GM21390 (cell line): ENCODE measurements at regions not wholly inside any gene's neighbourhood (a gene's known extent, or its start where the extent isn't known, plus 50 kb on each side); places are given as distances from the start of the nearest gene placed in this dataset.

ENCODE experiments used
- ATAC-seq: cut with Tn5 transposase; IDR thresholded peaks from one replicate; pipeline ENCODE4 v1.9.1; 2021; ENCODE audit not compliant: unreplicated experiment

DNA sequence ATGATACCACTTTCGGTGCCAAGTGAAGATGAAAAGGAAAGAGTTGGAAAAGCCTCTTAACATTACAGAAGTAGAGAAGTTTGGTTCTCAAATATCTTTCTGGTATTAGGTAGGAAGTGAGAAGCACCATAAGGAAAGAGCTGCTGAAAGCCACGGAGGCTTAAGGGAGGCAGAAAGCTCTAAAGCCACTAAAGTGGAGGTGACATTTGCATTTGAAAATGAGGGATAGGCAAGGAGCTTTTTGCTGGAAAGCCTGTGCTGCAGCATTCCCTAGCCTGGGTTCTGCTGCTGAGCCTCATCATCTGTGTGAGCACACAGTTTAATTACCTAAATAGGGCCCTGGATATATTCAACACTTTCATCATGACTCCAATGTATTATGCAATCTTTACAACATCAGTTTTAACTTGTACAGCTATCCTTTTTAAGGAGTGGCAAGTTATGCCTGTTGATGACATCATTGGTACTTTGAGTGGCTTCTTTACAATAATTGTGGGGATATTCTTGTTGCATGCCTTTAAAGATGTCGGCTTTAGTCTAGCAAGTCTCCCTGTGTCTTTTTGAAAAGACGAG, 315.4 kb downstream of the RBM26 start:
- no peak for ATAC-seq

DNA sequence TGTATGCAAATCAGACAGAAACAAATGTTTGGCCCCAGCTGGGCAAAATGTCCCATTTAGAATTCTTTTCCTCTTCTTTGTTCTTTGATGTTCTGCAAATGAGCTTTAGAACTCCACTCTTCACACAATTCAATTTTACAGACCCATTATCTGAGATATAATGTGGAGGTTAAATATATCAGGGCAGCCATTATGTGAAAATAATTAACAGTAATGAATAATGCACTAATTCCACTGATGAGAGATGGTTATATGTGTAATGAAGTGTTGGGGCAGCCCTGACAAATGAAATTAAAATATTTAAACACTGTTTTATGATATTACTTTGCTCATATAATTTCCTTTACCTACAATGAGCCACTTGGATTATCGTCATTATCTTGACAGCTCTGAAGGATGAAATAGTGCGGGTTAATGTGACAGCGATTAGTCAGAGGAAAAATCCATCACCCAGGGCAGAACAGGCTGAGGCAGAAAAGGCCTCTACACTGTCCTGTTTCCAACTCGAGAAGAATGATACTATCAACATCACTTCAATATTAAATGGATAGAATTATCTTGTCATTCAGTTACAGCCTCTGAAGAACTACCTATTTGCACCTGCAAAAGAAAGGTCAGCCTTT, 321.1 kb downstream of the RBM26 start:
- ATAC-seq, result no peak

DNA sequence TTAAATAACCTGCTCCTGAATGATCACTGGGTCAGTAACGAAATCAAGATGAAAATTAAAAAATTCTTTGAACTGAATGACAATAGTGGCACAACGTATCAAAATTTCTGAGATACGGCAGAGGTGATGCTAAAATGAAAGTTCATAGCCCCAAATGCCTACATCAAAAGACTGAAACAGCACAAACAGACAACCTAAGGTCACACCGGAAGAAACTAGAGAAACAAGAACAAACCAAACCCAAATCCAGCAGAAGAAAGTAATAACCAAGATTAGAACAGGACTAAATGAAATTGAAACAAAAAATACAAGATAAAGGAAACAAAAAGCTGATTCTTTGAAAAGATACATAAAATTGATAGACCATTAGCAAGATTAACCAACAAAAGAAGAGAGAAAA, 324.1 kb downstream of the RBM26 start:
- no peak for ATAC-seq

GRCh38 chr13:79079351-79079839, 326.7 kb downstream of the RBM26 start:
- no peak for ATAC-seq

DNA sequence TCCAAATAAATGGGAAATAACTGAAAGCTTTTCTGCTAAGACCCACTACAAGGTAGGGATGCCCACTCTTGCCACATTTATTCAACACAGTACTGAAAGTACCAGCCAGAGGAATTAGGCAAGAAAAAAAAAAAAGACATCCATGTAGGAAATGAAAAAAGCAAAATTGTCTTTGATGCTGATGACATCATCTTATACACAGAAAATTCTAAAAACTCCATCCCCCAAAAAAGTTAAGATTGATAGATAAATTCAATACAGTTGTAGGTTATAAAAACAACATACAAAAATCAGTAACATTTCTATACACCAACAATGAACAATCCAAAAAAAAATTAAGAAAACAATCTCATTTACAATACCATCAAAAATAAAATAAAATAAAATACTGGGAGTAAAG, 330.4 kb downstream of the RBM26 start:
- no peak for ATAC-seq

GRCh38 chr13:79070343-79070974, 335.6 kb downstream of the RBM26 start:
- peak; percentile 81 for ATAC-seq

DNA sequence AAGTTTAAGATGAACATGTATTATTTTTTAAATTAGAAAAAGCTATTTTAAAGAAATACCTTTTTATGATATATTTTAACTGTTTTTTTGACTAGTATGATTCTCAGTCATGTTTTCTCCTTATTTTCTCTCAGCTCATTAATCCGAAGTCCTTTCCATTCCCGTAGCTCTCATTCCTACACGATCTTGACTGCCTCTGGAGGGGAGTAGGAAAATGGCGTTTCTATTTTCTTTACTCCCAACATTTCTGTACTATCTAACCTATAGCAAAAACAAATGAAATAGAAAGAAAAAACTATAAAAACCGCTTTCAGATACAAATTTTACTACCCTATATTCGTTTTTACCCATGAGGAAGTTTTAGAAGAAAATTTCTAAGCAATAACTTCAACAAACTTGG, 343.8 kb downstream of the RBM26 start:
- ATAC-seq, result no peak

DNA sequence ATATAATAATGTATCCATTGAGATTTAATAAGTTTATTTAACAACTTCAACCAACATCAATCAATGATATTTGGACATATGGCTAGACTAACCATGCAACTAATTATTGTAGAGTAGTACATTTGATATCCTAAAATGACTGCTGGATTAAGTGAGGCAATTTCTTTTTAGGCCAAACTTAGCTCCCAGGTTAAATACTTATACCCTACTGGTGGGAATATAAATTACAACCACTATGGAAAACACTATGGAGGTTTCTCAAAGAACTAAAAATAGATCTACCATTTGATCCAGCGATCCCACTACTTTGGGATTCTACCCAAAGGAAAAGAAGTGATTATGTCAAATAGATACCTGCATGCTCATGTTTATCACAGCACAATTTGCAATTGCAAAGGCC, 345.8 kb downstream of the RBM26 start:
- no peak for ATAC-seq

GRCh38 chr13:79056706-79057105, 349.3 kb downstream of the RBM26 start:
- no peak for ATAC-seq

- ATAC-seq, result no peak
These were observed 354.6 kb downstream of the RBM26 start for GRCh38 chr13:79051472-79051871.

DNA sequence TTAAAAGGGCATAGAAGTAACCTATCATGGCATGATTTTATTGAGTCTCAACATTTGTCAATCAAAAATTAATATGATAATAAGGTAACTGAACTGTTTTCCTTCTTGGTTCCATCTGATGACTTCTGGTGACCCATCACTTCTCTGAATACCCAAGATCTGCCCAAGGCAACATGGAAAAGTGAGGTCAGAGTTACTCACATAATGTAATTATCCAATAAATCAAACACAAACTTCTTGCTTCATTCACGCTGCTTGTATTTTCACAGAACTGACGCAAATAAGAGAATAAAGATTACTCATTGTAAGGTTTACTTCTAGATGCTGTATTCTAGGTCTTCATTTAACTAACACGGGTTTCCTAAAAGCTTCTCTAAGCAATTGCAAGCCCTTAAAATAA, 361.6 kb downstream of the RBM26 start:
- ATAC-seq, result no peak

DNA sequence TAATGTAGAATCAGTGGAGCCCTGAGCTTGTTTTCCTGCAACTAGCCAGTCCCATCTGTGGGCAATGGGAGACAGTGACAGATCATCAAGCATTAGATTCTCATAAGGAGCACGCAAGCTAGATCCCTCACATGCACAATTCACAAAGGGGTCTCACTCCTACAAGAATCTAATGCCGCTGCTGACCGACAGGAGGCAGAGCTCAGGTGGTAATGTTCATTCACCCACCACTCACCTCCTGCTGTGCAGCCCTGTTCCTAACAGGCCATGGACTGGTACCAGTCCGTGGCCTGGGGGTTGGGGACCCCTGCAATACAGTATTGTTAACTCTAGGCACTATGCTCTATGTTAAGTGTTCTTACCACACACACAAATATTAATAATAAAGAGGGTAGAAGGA, 362.8 kb downstream of the RBM26 start:
- ATAC-seq, result no peak

DNA sequence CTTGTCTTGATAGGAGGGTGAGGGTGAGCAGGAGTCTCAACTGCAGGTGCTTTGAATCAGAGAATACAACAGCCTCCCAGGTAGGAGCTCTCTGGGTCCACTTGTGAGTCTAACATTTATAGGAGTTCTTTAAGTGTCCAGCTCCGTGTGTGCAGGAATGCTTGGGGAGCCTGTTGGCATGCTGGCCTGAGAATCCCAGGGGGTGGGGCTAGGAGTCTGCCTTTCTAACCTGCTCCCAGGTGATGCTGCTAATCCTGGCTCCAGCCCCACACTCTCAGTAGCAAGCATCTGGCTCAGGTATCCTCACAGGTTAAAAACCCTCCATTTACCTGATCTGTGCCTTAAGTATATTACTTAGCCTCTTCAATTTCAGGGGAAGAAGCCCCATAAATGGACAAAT, 368.9 kb downstream of the RBM26 start:
- no peak for ATAC-seq

GRCh38 chr13:79034341-79034740, 371.7 kb downstream of the RBM26 start:
- no peak for ATAC-seq

DNA sequence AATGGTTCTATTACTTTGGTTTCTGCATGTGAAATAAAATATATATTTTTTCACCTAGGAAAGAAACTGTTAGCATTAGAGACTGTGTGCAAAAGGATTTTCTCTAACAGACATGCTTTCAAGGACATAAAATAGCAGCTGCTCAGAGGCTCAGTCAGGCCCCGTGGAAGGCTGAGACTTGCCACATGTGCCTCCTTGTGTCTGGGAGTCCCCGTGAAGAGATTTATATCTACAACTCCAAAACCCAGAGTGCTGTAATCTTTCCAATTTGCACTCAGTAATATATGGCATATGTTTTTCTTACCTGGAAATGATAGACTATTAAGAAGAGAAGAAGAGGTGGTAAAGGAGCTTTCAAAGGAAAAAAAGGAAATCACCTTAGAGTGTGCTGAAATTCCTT, 371.6 kb upstream of the OBI1 start:
- ATAC-seq, result no peak

DNA sequence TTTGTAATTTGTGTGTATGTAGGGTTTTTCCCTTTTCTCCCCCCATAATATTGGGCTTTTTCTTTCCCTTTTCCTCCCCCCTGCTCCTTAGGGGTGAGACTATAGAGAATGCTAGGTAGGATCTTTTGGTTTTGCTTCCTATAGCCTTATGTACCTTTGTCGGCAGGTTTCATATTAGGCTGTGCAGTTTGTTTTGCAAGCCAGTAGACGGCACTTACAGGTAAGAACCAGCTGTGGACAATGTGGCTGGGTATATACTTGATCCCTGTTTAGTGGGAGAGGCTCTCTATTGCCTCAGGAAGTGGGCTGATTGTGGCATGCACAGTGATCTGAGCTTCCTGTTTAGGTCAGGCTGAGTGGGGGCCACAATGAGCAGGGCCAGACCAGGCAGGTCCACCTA, 359.2 kb upstream of the OBI1 start:
- ATAC-seq, result no peak

DNA sequence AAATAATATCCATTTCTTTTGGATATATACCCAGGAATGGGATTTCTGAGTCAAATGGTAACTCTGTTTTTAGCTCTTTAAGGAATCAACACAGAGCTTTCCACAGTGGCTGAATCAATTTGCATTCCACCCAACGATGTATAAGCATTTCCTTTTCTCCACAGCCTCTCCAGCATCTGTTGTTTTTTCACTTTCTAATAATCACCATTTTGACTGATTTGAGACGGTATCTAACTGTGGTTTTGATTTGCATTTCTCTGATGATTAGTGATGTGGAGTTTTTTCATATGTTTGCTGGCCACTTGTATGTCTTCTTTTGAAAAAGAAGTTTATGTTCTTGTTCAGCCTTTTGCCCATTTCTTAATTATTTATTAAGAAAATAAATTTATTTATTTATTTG, 352.2 kb upstream of the OBI1 start:
- peak; percentile 87 for ATAC-seq

GRCh38 chr13:79003989-79004898, 345.3 kb upstream of the OBI1 start:
- no peak for ATAC-seq

- ATAC-seq, result no peak
These were observed 340.5 kb upstream of the OBI1 start for GRCh38 chr13:78999494-78999893.

- no peak for ATAC-seq
These were observed 339.8 kb upstream of the OBI1 start for GRCh38 chr13:78998630-78999315.
